Heart left ventricle (tissue), 16 donors: ENCODE measurements at regions not wholly inside any gene's neighbourhood (a gene's known extent, or its start where the extent isn't known, plus 50 kb on each side); places are given as distances from the start of the nearest gene placed in this dataset.
A peak's percentile ranks its signal among the peaks of the same experiment; 100 is the strongest.

Experiments used
- ATAC-seq, 4 donors: fragments of 200-7000 bp; cut with Tn5 transposase; one replicate each; pipeline ENCODE4 v1.9.1; 2020 to 2022; ENCODE audit warnings: moderate library complexity in 4 of 4, mild to moderate bottlenecking in 3 of 4, moderate number of reproducible peaks in 1 of 4
- DNase-seq, 5 donors: peaks; one replicate each; pipeline ENCODE4 v3.0.0-alpha.2; 2020
- H3K27ac ChIP-seq, 12 donors: fragments of 200-600 bp; sonication (generic) in 4 of 12; one replicate each; pipeline versions ENCODE4 v1.5.0 to v1.8.0; 2016 to 2022; ENCODE audit warnings: mild to moderate bottlenecking in 2 of 12
- H3K27me3 ChIP-seq, 9 donors: fragments of 200-600 bp; sonication (generic) in 2 of 9; one replicate each; pipeline versions ENCODE4 v1.5.1 to v1.8.0; 2016 to 2022; ENCODE audit warnings: mild to moderate bottlenecking in 3 of 9
- H3K36me3 ChIP-seq, 9 donors: fragments of 200-600 bp; sonication (generic) in 2 of 9; one replicate each; pipeline versions ENCODE4 v1.5.0 to v1.8.0; 2018 to 2022; ENCODE audit warnings: mild to moderate bottlenecking in 2 of 9
- H3K4me1 ChIP-seq, 12 donors: fragments of 200-600 bp; sonication (generic) in 4 of 12; one replicate each; pipeline versions ENCODE4 v1.5.0 to v1.8.0; 2016 to 2022; ENCODE audit warnings: mild to moderate bottlenecking in 3 of 12
- H3K4me3 ChIP-seq, 12 donors: fragments of 200-600 bp; sonication (generic) in 4 of 12; one replicate each; pipeline versions ENCODE4 v1.5.0 to v1.8.0; 2017 to 2022; ENCODE audit warnings: mild to moderate bottlenecking in 9 of 12, moderate library complexity in 4 of 12
- H3K9me3 ChIP-seq, 12 donors: fragments of 200-600 bp; sonication (generic) in 4 of 12; one replicate each; pipeline versions ENCODE4 v1.5.0 to v1.8.0; 2016 to 2022; ENCODE audit warnings: mild to moderate bottlenecking in 1 of 12
- CTCF ChIP-seq, 12 donors: fragments of 200-600 bp; sonication (generic) in 4 of 12; IDR thresholded peaks; one replicate each; pipeline versions ENCODE4 v1.5.0 to v1.8.0; 2018 to 2022; ENCODE audit warnings: antibody characterized with exemption in 12 of 12, mild to moderate bottlenecking in 5 of 12
- POLR2A ChIP-seq, 2 donors: fragments of 450-650 bp; IDR thresholded peaks; one replicate each; pipeline ENCODE4 v1.6.1; 2017; ENCODE audit warnings: antibody characterized with exemption in 2 of 2, mild to moderate bottlenecking in 2 of 2, moderate library complexity in 2 of 2
- WGBS, 4 donors: extraction: QIAGEN DNeasy Blood & Tissue Kit in 2 of 4; methylation state at CpG; one replicate each; pipeline versions ENCODE4 v1.1.5 to v1.1.7; 2013 to 2018; 5-methylcytosine and 5-hydroxymethylcytosine counted together
- intact Hi-C, 10 donors: fragments of 100-400 bp; cut with DNase I; formaldehyde crosslinking; loops; one replicate each; pipeline versions ENCODE4 v1.11.1 to v1.14.2; 2022
- donor health status: ischemic (EF 13 %, LVEDD 7.1; RV severe dilation, severe dysfunction).
- donor health status: healthy with polysubstance abuse.
- donor health status: DM: no; HTN: yes; CAD: no.
- donor health status: DM: no; HTN: no; CAD: no.
- donor health status: ischemic (EF 25% LVEDD 6.9; RV normal size, moderate dysfunction).
- donor health status: ischemic (EF 25% LVEDD 5.7; RV mildly dilated, moderate dysfunction).
- donor health status: healthy.
- donor health status: DM: yes; HTN: yes; CAD: no.
- donor health status: ischemic (EF 35%, LVEDD 5.7; RV mildly dilated, moderate dysfunction).
- donor health status: nonischemic (EF 11% LVEDD 7.7; RV severe dilation, severe dysfunction).
- donor health status: DM: yes; HTN: yes; CAD: no.
- donor health status: PGD.
- donor health status: ischemic (EF 29% LVEDD 5.4; RV normal size, mild dysfunction).
- donor health status: nonischemic (EF 23%, LVEDD 6.1; RV moderate dilation, normal function).

GRCh38 chr6:163947276-163947675 is 532.8 kb downstream of the QKI start:
- Histone ChIP-seq H3K4me1 (peaks cover 4 to 20% (median 17%) of the 10 kb centered on the region in 12 donors), H3K27ac (peak overlapping the region in 3 of 12 donors; percentile 3 to 25 (median 20)), H3K9me3 (no peaks in the 10 kb centered on the region), H3K4me3 (no peak overlapping the region), H3K27me3 (no peaks in the 10 kb centered on the region), H3K36me3 (no peaks in the 10 kb centered on the region)
- TF ChIP-seq POLR2A (IDR thresholded peaks at IDR 0.05) (no peak), CTCF (IDR thresholded peaks at IDR 0.05) (no peak)
- intact Hi-C loops, result loop anchor here in 2 of 10 donors (5.0 to 10.0 kb wide), 2 partner anchors 232 to 370 kb away; no protein-coding TSS in a partner anchor
- ATAC-seq (no peak), DNase-seq (no peak)
- WGBS, 4 donors, result 91 to 97% (median 92%) methylated on average over 3 of the region's 3 CpGs

GRCh38 chr6:163946437-163946836 is 531.9 kb downstream of the QKI start:
- peak overlapping the region in 4 of 12 donors; percentile 3 to 35 (median 18) for H3K27ac ChIP-seq
- no peaks in the 10 kb centered on the region for H3K27me3 ChIP-seq
- H3K36me3 ChIP-seq, result no peaks in the 10 kb centered on the region
- intact Hi-C loops, result loop anchor here in 2 of 10 donors (5.0 to 10.0 kb wide), 2 partner anchors 232 to 369 kb away; no protein-coding TSS in a partner anchor
- 82 to 87% (median 87%) methylated on average over 7 of the region's 7 CpGs for WGBS, 4 donors
- peak overlapping the region in 1 of 12 donors; percentile 17 for H3K4me3 ChIP-seq
- DNase-seq (no peak), ATAC-seq (no peak)
- H3K9me3 ChIP-seq, result no peaks in the 10 kb centered on the region
- TF ChIP-seq CTCF (IDR thresholded peaks at IDR 0.05), result no peak
- TF ChIP-seq POLR2A (IDR thresholded peaks at IDR 0.05), result no peak
- H3K4me1 ChIP-seq, result peaks cover 8 to 29% (median 22%) of the 10 kb centered on the region in 12 donors

- Histone ChIP-seq H3K4me1 (peaks cover 8 to 35% (median 26%) of the 10 kb centered on the region in 12 donors), H3K4me3 (no peak overlapping the region), H3K36me3 (no peaks in the 10 kb centered on the region), H3K27ac (peak overlapping the region in 2 of 12 donors; percentile 35 to 40), H3K27me3 (no peaks in the 10 kb centered on the region), H3K9me3 (no peaks in the 10 kb centered on the region)
- DNase-seq (no peak), ATAC-seq (no peak)
- WGBS, 4 donors, result 86 to 98% (median 96%) methylated on average over 7 of the region's 7 CpGs
- intact Hi-C loops, result loop anchor here in 2 of 10 donors (5.0 to 10.0 kb wide), 2 partner anchors 231 to 369 kb away; no protein-coding TSS in a partner anchor
- TF ChIP-seq POLR2A (IDR thresholded peaks at IDR 0.05), result no peak
- TF ChIP-seq CTCF (IDR thresholded peaks at IDR 0.05), result no peak
Observed at GRCh38 chr6:163945808-163946207, 531.3 kb downstream of the QKI start.

- intact Hi-C loops, result loop anchor here in 4 of 10 donors (5.0 to 10.0 kb wide), 5 partner anchors 183 to 368 kb away; no protein-coding TSS in a partner anchor
Observed at GRCh38 chr6:163944897-163945296, 530.4 kb downstream of the QKI start.

More at GRCh38 chr6:163944897-163945296, 530.4 kb downstream of the QKI start:
- WGBS, 4 donors, result 78 to 91% (median 83%) methylated on average over 11 of the region's 11 CpGs
- peak overlapping the region in 3 of 12 donors; percentile 36 to 58 (median 52) for H3K27ac ChIP-seq
- H3K4me1 ChIP-seq, result peaks cover 8 to 39% (median 27%) of the 10 kb centered on the region in 12 donors
- no peaks in the 10 kb centered on the region for H3K36me3 ChIP-seq
- no peak for ATAC-seq
- H3K4me3 ChIP-seq, result no peak overlapping the region
- TF ChIP-seq POLR2A (IDR thresholded peaks at IDR 0.05), result no peak
- no peak for TF ChIP-seq CTCF (IDR thresholded peaks at IDR 0.05)
- no peaks in the 10 kb centered on the region for H3K9me3 ChIP-seq
- H3K27me3 ChIP-seq, result no peaks in the 10 kb centered on the region
- no peak for DNase-seq
